GM12891 (cell line): ENCODE measurements at regions not wholly inside any gene's neighbourhood (a gene's known extent, or its start where the extent isn't known, plus 50 kb on each side); places are given as distances from the start of the nearest gene placed in this dataset.
"Not testable (repeated sequence)": the region's sequence is repeated elsewhere in the genome, so short reads cannot be mapped to it uniquely, and the experiment has no call there.

Experiments
- POLR2A ChIP-seq: IDR thresholded peaks from 2 replicates; pipeline ENCODE4 v1.6.1; 2011; ENCODE audit warnings: low read depth, low read length, control low read depth
- TAF1 ChIP-seq: IDR thresholded peaks from 2 replicates; pipeline ENCODE4 v1.6.1; 2011; ENCODE audit warnings: low read depth, low read length, control low read depth

GRCh38 chr1:143563761-143564160 lies 408.0 kb downstream of the FAM72C start:
- TF ChIP-seq TAF1, POLR2A: not testable (repeated sequence)
